ENCODE measurements at regions not wholly inside any gene's neighbourhood (a gene's known extent, or its start where the extent isn't known, plus 50 kb on each side); places are given as distances from the start of the nearest gene placed in this dataset.

DNA sequence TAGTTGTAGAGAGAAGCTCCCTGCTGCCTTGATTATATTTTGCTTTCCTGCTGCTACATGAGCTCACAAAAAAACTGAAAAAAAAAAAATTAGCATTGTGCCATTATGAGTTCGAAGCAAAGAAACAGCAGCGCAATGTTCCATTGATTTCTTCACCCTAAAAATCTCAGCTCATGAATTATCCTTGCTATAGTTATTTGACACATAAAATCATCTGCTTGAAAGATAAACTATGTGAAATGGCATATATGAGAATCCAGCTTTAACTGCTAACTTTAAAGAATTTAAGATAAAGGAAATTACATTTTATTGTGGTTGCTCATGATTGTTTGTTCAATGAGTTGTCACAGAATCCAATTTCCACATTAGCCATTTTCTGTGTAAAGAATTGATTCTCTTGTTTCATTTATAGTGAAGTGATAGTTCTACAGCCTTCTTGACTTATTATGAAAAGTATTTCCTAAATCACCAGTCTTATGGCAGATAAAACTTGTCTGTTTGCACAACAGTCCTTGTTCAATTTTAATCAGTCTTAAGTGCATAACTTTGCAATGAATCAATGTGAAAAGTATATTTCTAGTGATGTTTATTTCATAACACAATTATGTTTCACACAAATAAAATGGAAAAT lies 1275.0 kb upstream of the CDH9 start:
- TF ChIP-seq, protein P1, sequence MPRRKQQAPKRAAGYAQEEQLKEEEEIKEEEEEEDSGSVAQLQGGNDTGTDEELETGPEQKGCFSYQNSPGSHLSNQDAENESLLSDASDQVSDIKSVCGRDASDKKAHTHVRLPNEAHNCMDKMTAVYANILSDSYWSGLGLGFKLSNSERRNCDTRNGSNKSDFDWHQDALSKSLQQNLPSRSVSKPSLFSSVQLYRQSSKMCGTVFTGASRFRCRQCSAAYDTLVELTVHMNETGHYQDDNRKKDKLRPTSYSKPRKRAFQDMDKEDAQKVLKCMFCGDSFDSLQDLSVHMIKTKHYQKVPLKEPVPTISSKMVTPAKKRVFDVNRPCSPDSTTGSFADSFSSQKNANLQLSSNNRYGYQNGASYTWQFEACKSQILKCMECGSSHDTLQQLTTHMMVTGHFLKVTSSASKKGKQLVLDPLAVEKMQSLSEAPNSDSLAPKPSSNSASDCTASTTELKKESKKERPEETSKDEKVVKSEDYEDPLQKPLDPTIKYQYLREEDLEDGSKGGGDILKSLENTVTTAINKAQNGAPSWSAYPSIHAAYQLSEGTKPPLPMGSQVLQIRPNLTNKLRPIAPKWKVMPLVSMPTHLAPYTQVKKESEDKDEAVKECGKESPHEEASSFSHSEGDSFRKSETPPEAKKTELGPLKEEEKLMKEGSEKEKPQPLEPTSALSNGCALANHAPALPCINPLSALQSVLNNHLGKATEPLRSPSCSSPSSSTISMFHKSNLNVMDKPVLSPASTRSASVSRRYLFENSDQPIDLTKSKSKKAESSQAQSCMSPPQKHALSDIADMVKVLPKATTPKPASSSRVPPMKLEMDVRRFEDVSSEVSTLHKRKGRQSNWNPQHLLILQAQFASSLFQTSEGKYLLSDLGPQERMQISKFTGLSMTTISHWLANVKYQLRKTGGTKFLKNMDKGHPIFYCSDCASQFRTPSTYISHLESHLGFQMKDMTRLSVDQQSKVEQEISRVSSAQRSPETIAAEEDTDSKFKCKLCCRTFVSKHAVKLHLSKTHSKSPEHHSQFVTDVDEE (CRISPR knock-in tag; IDR thresholded peaks at IDR 0.05), result no peak
- TF ChIP-seq SNAI2 (CRISPR knock-in tag; IDR thresholded peaks at IDR 0.05) (no peak), ZFP3 (CRISPR knock-in tag; IDR thresholded peaks at IDR 0.05) (no peak), ZNF8 (CRISPR knock-in tag; IDR thresholded peaks at IDR 0.05) (no peak), ARNTL (CRISPR knock-in tag; IDR thresholded peaks at IDR 0.05; ENCODE audit: borderline replicate concordance, low read depth) (no peak), ZFP30 (CRISPR knock-in tag; IDR thresholded peaks at IDR 0.05) (no peak)
- TF ChIP-seq, protein P2, sequence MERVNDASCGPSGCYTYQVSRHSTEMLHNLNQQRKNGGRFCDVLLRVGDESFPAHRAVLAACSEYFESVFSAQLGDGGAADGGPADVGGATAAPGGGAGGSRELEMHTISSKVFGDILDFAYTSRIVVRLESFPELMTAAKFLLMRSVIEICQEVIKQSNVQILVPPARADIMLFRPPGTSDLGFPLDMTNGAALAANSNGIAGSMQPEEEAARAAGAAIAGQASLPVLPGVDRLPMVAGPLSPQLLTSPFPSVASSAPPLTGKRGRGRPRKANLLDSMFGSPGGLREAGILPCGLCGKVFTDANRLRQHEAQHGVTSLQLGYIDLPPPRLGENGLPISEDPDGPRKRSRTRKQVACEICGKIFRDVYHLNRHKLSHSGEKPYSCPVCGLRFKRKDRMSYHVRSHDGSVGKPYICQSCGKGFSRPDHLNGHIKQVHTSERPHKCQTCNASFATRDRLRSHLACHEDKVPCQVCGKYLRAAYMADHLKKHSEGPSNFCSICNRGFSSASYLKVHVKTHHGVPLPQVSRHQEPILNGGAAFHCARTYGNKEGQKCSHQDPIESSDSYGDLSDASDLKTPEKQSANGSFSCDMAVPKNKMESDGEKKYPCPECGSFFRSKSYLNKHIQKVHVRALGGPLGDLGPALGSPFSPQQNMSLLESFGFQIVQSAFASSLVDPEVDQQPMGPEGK (CRISPR knock-in tag; IDR thresholded peaks at IDR 0.05; ENCODE audit: borderline replicate concordance), result no peak

Data from SK-N-SH treated with all-trans-retinoic acid at 6 μM for 48 hours (cell line).